GM19397 (cell line): ENCODE measurements at regions not wholly inside any gene's neighbourhood (a gene's known extent, or its start where the extent isn't known, plus 50 kb on each side); places are given as distances from the start of the nearest gene placed in this dataset.

Source experiments
- ATAC-seq: cut with Tn5 transposase; IDR thresholded peaks from one replicate; pipeline ENCODE4 v1.9.1; 2021; ENCODE audit warnings: mild to moderate bottlenecking, moderate library complexity; ENCODE audit not compliant: unreplicated experiment

DNA sequence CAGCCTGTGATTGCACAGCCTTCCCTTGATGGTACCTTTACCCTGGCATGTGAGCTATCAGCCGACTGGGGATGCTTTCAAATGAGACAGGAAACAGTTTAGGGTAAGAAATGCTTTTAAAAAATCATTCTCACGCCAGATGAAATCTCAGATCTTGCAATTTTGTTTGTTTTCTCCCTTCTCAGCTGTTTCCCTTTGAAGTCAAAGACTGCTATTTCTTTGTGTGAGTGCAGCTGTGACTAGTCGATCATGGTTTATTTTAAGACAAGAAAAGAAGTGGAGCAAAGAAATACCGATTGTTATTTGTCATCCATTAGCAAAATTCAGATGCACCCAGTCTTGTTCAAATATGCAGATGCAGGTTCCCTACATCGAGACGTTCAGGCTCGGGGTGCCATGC is 489.7 kb downstream of the QKI start:
- ATAC-seq = no peak

DNA sequence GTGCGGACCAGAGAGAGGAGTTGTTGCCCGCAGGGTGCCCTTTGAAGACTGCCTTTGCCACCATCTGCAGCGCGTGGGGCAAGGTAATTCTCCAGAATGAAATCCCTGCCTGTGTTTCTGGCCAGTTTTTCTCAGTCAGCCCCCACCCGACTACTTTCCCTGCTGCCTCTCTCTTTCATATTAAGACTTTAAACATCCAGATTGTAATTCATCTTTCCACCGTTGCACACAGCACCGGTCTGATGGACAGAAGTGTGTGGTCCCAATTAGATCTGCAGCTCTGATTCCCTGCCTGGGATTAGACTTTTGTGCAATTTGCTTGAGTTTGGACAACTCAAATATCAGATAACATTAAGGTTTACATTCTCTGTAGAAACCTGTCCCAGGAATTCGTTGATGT is 489.0 kb downstream of the QKI start:
- no peak for ATAC-seq

DNA sequence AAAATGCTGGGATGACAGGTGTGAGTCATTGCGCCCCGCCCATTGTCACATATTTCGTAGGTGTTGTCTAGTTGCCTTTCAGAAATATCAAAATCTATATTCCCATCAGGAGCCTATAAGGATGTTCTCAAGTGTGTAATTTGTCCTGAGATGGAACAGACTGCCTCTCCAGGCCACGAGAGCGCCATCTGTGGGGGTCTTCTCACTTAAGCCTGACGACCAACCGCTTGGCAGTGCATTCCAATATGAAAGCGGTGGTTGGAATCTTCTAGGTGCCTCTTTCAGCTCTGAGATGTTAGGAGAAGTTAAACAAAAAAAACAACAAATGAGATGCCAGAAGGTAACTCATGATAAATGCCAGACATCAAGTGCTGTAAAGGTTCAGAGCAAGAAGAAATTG is 488.5 kb downstream of the QKI start:
- no peak for ATAC-seq

DNA sequence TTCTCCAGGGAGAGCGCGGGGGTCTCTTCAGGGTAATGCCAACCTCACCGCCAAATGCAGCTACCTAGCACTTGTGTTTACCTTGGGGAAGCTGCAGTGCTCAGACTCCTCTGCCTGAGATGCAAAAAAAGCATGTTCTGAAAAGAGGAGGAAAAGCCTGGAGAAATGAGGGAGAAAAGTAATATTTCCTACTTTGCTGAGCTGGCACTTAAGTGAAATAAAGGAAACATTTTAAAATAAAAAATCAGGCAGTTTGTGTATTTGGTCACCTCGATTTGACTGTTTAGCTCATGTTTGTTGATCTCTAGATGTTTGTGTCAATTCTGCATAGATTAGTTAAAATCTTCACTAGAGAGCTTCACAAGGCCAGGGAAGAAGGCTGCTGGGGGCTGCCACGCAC is 487.2 kb downstream of the QKI start:
- no peak for ATAC-seq

DNA sequence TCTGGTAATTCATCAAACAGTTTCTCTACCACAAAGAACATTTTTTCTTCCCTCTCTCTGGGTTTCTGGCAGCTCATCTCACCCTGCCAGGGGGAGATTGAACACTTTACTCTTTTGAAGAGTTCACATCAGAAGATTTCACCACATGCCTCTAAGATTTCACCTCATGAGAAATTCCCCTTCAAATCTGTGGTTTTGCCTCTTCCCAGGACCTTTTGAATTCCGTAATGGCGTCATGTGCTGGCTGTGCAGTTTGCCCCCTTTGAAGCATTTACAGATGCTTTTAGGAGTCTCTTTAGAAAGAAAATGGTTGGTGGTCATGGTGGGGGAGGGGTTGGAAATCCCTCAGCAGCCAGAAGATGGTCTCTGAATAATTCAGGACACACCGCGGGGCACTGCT is 486.1 kb downstream of the QKI start:
- no peak for ATAC-seq

DNA sequence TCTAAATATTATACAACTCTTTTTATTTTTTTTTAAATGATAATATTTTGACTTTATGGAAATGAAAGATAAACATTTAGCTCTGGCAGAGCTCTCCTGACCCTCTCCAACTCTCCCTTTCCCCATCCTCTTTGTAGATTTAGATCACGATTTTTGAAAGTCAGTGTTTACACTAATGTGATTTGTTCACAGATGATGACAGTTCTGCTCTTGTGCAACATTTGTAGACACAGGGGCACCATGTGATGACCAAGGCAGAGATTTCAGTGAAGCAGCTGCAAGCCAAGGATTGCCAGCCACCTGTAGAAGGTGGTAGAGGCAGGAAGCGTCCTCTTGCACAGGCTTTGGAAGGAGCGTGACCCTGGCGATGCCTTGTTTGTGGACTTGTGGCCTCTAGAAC is 483.2 kb downstream of the QKI start:
- no peak for ATAC-seq

DNA sequence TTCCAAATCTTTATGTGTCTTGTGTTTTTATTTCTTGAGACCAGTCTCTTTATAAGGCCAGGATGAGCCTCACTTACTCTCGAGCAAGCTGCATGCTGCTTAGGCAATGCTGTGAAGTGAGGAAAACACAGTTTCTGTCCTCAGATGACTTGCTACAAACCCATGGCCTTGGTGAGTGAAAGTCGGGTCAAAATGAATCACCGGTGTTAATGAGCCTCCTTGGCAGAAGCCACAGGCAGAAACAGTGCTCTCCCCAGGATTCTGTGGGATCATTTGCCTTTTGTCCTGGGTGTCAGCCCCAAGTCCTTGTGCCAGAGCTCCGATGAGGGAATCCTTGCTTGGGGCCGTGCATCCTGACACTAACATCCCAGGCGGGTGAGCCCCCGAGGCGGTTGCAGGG is 482.5 kb downstream of the QKI start:
- ATAC-seq = no peak

DNA sequence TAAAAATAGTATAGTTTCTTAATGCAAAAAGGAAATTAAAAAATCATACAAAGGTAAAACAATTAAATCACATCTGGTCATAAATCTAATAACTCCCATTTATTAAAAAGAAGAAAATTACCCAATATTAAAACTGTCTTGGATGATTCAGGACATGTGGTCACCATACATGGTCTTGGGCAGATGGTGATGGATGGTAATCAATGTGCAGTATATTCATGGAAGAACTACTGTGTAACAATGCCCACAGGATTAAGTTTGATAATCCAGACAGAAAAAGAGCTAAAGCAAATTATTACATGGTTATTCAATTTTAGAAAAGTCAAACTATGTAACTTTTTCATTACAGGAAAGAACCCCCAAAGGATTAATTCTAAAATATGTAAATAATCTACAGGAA is 480.6 kb downstream of the QKI start:
- no peak for ATAC-seq

DNA sequence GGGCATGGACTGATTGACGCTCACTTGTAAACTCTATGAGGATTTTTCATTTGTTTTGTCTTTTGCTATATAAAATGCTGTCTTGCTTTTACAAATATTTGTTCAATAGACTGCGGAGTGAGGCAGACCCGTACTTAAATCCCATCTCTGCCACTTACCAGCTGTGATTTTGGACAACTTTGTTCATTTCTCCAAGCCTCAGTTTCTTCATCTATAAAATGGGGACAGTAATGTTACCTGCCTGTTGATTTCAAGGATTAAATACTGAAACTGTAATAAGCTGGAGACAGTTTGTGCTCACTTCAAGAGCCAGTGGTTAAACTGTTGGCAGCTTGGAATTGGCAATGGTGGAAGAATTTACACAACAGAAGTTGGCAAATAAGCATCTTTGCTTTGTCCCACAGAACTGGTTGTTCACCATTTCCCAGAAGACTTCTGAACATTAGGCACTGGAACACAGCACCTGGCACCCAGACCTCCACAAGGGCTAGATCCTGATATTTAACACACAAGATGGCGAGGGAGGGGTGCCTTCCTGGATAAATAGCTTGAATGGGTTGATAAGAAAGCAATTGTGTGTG is 479.2 kb downstream of the QKI start:
- no peak for ATAC-seq

DNA sequence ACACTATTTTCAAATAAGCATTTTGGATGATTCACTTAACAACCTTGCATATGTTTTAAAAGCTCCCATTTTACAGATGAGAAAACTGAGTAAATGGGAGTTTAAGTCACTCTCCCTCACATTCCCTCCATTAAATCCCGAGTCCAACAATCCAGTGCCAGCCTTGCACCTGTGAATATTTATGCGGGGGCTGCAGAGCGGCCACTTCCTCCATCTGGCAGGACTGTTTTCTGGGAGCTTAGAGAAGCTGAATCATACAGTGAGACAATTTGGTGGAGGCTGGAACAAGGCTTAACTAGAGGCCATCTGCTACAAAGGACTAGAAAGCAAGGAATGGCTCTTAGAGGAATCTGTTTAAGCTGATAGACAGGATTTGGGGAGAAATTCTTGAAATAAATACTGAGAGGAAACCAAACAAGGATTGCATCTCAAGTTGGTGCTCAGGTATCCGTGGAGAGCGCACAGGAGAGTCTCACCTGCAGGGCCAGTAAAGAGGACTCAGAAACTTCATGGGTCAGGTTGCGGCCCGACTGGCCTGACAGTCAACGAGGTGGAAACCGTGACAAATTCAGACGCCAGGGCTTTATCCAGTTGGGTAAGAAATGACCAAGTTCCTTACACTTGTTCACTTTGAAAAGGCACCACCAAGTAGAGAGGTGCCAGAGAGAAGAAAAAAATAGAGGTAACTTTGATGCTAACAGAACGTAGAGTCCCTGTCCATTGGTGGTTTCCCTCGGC is 478.5 kb downstream of the QKI start:
- no peak for ATAC-seq

DNA sequence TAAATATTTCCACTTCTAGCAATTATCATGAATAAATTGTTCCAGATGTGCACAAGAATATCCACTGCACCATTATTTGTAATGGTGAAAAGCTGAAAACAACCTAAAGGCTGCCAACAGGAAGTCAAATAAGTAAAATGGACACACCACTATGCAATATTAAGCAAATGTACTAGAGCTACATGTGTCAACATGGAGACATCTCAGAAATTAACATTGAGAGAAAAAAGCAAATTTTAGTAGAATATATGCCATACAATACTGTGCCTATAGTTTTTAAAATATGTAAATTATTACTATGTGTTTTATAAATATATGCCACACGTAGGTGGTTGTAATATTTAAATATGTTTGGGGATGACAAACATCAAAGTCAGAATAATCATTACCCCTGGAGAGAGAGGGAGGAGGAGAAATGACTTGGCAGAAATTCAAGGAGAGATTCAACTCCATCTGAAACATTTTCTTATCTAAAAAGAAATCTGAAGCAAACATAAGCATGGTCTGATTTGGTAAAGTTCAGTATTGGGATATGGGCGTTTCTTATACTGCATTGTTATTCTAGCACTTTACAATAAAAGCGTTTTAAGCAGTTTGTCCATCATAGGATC is 475.5 kb downstream of the QKI start:
- no peak for ATAC-seq

DNA sequence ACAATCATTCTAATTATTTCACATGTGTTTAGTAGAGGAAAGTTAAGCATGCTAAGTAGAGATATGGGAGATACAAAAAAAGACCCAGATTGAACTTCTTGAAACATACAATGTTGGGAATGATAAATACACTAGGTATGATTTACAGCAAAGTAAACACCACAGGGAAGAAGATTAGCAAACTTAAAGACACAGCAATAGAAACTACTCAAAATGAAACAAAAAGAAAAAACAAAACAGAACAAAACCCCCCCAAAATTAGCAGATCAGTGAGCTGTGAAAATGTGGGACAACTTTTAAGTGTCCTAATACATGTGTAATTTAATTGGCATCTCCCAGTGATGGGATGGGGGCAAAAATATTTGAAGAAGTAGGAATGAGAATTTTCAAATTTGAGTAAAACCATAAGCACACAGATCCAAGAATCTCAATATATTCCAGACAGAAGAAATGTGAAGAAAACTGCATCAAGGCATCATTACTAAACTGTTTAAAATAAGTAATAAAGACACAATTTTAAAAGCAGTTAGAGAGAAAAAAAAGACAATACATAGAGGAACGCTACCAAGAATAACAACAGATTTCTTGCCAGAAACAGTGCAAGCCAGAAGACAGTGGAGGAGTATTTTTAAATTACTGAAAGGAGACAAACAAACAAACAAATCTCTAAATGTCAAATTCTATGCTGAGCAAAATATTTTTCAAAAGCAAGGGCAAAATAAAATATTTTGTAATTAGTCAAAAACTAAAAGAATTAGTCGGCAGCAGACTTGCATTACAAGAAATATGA is 473.7 kb downstream of the QKI start:
- ATAC-seq = no peak

DNA sequence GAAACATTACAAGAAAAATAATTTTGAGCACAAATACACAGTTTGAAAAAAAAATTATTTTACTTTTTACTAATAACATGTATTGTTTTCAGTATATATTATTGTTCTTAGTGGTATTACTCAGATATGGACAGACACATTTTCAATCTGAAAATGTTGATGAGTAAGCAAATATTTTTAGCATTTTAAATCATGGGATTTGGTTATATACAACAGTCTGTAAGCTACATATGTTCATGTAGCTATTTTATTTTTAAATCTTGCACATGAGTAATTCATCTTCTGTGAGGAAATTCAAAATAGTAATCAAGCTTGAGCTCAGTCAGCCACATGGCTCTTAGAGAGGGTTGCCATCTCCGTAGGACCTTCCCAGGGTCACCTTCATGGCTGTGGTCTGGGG is 471.9 kb downstream of the QKI start:
- no peak for ATAC-seq

DNA sequence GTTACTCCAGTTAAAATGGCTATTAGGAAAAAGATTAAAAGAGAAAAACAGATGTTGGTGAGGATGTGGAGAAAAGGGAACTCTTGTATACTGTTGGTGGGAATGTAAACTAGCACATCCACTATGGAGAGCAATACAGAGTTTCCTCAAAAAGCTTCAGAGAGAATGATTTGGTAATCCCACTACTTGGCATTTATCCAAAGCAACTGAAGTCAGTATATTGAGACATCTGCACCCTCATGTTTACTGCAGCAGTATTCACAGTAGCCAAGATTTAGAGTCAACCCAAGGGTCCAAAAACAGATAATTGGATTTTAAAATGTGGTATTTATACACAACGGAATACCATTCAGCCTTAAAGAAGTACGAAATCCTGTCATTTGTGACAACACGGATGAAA is 469.5 kb downstream of the QKI start:
- ATAC-seq = no peak

DNA sequence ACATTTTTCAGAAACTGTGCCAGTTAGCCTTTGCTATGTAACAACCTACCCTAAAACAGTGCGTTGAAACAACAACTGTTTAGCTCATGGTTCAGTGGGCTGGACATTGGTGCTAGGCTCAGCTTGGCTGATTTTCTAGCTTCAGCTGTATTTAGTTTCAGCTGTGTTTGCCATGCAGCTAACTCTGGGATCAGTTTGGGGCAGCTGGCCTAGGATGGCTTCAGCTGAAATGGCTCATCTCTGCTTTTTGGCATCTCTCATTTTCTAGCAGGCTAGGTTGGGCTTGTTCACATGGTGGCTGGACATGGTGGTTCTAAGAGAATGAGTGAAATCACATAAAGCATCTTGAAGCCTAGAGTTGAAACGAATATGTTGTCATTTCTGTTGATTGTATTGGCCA is 464.2 kb downstream of the QKI start:
- ATAC-seq = no peak

DNA sequence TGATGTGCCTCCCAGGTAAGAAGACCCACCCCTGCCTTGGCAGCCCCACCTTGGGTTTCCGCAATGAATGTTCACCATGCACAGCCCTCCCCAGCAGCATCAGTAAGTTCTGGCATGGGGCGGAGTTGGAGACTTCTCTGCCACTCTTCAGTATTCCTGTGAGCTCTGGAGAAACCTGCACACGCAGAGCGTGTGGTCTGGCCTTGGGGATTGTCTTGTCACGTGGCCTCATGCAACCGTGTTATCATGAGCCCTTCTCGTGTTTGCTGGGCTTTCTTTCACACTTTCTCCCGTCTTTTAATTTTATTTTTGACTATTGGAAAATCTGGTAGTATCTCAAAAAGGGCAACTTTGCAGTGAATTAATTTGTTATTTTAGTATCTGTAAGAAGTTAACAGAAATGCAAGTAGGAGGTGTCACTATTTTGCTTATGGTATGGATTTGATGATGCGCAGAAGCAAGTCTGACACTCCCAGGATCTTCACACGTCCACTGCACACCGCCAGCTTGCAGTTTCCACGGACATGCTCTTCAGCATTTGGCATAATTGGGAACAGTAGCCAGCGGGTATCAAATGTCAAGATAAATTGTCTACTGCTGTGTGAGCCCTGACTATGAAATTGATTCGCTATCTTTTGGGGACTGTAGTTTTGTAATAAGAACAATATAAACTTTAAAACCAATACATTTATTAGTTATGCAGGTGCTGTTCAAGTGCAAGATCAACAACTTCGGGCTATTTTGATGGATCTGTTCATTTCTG is 463.5 kb downstream of the QKI start:
- ATAC-seq = no peak

DNA sequence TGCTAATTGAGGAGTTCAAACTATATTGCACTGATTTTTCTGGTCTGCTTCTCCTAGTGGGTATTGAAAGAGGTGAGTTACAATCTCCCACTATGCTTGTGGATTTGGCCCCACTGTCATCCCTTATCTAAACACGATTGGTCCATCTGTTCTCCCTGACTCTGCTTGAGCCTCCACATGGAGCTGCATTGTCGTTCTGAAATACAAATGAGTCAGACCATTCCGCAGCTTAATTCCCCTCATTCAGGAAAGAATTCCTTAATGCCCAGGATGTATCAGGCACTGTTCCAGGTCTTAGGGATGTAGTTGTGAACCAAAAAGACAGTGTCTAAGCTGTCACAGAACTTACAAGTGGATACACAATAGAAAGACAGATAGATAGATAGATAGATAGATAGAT is 461.9 kb downstream of the QKI start:
- no peak for ATAC-seq

DNA sequence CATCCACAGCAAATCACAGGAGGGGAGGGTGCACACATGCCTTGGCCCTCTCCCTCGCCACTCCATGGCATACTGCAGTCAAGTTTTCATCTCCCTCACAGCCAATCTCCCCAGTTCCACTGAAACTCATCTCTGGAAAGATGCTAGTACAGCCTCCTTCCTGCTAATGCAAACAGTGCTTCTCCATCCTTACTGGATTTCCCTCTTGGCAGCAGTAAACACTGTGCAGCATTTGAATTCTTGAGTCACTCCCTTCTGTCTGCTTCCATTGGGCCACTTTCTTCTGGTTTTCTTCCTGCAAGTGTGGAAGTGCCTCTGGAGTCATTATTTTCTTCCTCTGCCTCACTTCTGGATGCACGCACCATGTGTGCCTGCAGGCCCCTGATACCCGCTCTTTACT is 460.3 kb downstream of the QKI start:
- ATAC-seq = no peak

DNA sequence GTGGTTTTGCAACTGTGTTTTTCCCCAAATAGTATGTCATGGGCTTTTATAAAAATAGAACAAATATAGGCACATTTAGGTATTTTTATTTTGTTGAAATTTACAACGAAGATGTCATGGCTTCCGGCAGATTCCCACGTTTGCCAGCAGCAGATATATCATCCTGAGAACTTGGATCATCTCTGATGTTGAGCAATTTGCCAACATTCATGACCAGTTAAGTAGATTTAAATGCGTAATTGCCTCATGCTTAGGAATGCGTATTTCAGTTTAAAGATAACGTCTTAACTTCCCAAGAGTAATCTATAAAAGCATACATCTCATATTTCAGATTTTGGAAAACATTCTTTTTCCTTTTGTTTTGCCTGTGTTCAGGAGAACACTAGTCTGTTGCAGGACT is 457.8 kb downstream of the QKI start:
- no peak for ATAC-seq

DNA sequence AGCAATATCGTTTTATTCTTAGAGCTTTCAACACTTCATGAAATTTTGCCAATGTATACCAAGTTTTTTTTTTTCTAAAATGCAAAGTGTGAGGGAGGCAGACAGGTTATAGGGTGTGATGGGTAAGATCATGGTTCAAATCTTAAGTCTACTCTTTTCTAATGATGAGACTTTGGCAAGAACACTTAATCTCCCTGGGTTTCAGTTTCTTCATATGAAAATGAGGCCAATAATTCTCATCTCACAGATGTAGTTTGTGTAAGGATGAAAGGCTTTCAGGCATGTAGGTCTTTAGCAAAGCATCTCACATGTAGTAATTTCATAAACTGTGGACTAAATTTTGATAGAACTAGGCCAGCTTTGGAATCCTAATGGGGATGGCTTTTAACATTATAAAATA is 457.1 kb downstream of the QKI start:
- no peak for ATAC-seq
